Progenitor cell of endocrine pancreas (in vitro differentiated cells): ENCODE measurements at regions not wholly inside any gene's neighbourhood (a gene's known extent, or its start where the extent isn't known, plus 50 kb on each side); places are given as distances from the start of the nearest gene placed in this dataset.

ENCODE experiments used
- DNase-seq: peaks from one replicate; pipeline ENCODE4 v3.0.0; 2021; ENCODE audit warnings: low spot score; ENCODE audit not compliant: unreplicated experiment
- H3K27ac Mint-ChIP-seq: 2 replicates; pipeline ENCODE4 v1.8.0; 2021; ENCODE audit warnings: mild to moderate bottlenecking, moderate library complexity, mixed read lengths
- H3K27me3 Mint-ChIP-seq: 2 replicates; pipeline ENCODE4 v1.8.0; 2021; ENCODE audit warnings: mixed read lengths
- H3K36me3 Mint-ChIP-seq: 2 replicates; pipeline ENCODE4 v1.8.0; 2022; ENCODE audit warnings: mixed read lengths; ENCODE audit not compliant: insufficient read depth
- H3K4me1 Mint-ChIP-seq: 2 replicates; pipeline ENCODE4 v1.8.0; 2021; ENCODE audit warnings: low read depth, mixed read lengths
- H3K4me3 Mint-ChIP-seq: 2 replicates; pipeline ENCODE4 v1.8.0; 2021; ENCODE audit warnings: low read depth, mild to moderate bottlenecking, moderate library complexity, mixed read lengths
- H3K9me3 Mint-ChIP-seq: 2 replicates; pipeline ENCODE4 v1.8.0; 2021; ENCODE audit warnings: low read depth, mixed read lengths
- TF ChIP-seq, protein P1 (sequence below): fragments of 200-600 bp; sonication (generic); IDR thresholded peaks from one replicate; pipeline ENCODE4 v1.5.0; 2021; ENCODE audit warnings: antibody characterized with exemption, mild to moderate bottlenecking; ENCODE audit not compliant: unreplicated experiment

- no peak overlapping the region for H3K27ac Mint-ChIP-seq
- H3K4me3 Mint-ChIP-seq, result no peak overlapping the region
- H3K4me1 Mint-ChIP-seq, result peaks cover 10% of the 10 kb centered on the region
- no peaks in the 10 kb centered on the region for H3K9me3 Mint-ChIP-seq
- DNase-seq, result no peak
- TF ChIP-seq, protein P1, sequence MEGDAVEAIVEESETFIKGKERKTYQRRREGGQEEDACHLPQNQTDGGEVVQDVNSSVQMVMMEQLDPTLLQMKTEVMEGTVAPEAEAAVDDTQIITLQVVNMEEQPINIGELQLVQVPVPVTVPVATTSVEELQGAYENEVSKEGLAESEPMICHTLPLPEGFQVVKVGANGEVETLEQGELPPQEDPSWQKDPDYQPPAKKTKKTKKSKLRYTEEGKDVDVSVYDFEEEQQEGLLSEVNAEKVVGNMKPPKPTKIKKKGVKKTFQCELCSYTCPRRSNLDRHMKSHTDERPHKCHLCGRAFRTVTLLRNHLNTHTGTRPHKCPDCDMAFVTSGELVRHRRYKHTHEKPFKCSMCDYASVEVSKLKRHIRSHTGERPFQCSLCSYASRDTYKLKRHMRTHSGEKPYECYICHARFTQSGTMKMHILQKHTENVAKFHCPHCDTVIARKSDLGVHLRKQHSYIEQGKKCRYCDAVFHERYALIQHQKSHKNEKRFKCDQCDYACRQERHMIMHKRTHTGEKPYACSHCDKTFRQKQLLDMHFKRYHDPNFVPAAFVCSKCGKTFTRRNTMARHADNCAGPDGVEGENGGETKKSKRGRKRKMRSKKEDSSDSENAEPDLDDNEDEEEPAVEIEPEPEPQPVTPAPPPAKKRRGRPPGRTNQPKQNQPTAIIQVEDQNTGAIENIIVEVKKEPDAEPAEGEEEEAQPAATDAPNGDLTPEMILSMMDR, result no peak
- H3K27me3 Mint-ChIP-seq, result peaks cover 47% of the 10 kb centered on the region
- H3K36me3 Mint-ChIP-seq, result no peaks in the 10 kb centered on the region
Measured at GRCh38 chr4:173929921-173930320, 353.5 kb downstream of the FBXO8 start.

DNA sequence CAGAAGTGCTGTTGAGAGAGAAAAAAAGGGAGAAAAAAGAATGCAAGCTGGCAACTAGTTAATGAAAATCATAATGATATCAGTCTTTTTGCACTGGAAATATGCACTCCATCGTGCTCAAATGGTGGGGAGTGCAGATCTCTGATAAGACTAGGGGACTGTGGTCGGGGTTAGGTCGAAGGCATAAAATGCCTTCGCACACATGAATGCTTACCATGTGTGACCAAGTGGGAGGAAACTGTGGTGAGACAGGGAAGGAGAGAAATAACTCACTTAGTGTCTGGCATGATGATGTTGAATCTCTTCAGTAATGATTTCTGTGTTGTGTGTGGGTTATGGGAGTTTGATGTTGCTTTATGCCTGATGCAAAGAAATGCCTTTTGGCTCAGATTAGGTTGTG is 358.9 kb downstream of the FBXO8 start:
- DNase-seq, result no peak
- Mint-ChIP-seq H3K4me1 (peaks cover 4% of the 10 kb centered on the region), H3K4me3 (no peak overlapping the region), H3K27me3 (peaks cover 53% of the 10 kb centered on the region), H3K27ac (no peak overlapping the region), H3K9me3 (peaks cover 3% of the 10 kb centered on the region), H3K36me3 (no peaks in the 10 kb centered on the region)
- TF ChIP-seq, protein P1, result no peak

- no peak for DNase-seq
- H3K4me1 Mint-ChIP-seq, result peaks cover 5% of the 10 kb centered on the region
- H3K36me3 Mint-ChIP-seq, result no peaks in the 10 kb centered on the region
- peaks cover 41% of the 10 kb centered on the region for H3K27me3 Mint-ChIP-seq
- peaks cover 3% of the 10 kb centered on the region for H3K9me3 Mint-ChIP-seq
- no peak overlapping the region for H3K4me3 Mint-ChIP-seq
- TF ChIP-seq, protein P1, result no peak
- H3K27ac Mint-ChIP-seq, result no peak overlapping the region
Measured at GRCh38 chr4:173919861-173920260, 363.6 kb downstream of the FBXO8 start.

DNA sequence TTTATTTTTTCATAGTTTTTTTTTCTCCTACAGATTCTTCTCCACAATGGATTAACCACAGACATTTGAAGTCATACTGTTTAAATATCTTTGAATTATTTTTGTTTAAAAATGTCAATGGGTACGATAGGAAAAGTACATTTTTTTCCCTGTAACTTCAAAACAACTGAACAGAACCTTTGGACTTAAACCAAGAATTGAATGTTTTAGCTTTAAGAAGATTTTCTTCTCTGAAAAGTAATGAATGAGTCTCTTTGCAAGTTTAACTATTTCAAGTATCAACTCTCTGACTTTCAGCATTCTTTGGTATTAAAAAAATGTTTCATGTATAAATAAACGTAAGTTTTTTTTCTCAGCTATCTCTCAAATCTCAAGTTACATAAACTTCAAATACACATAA is 364.3 kb downstream of the FBXO8 start:
- TF ChIP-seq, protein P1, result no peak
- no peak for DNase-seq
- Mint-ChIP-seq H3K36me3 (no peaks in the 10 kb centered on the region), H3K9me3 (peaks cover 3% of the 10 kb centered on the region), H3K4me1 (peaks cover 5% of the 10 kb centered on the region), H3K27ac (no peak overlapping the region), H3K27me3 (peaks cover 35% of the 10 kb centered on the region), H3K4me3 (no peak overlapping the region)

GRCh38 chr4:173917255-173917960 is 366.1 kb downstream of the FBXO8 start:
- DNase-seq, result no peak
- Mint-ChIP-seq H3K36me3 (no peaks in the 10 kb centered on the region), H3K27me3 (peaks cover 28% of the 10 kb centered on the region), H3K27ac (no peak overlapping the region), H3K9me3 (no peaks in the 10 kb centered on the region), H3K4me1 (peaks cover 5% of the 10 kb centered on the region), H3K4me3 (no peak overlapping the region)
- TF ChIP-seq, protein P1, result no peak
